Astrocyte (in vitro differentiated cells and primary cell): ENCODE measurements at regions not wholly inside any gene's neighbourhood (a gene's known extent, or its start where the extent isn't known, plus 50 kb on each side); places are given as distances from the start of the nearest gene placed in this dataset.

Experiments
- DNase-seq: peaks from one replicate; pipeline ENCODE4 v3.0.0-alpha.2; 2010; ENCODE audit warnings: low read depth
- FAIRE-seq: peaks from 2 replicates; lab custom pipeline; 2011; peaks lifted over from hg19 to GRCh38; lab: Jason Lieb, UNC
- H2AFZ ChIP-seq: 2 replicates; pipeline ENCODE4 v1.6.0; 2012; ENCODE audit warnings: low read depth, low read length, inconsistent platforms
- H3K27ac ChIP-seq: 2 replicates; pipeline ENCODE4 v1.5.1; 2011; ENCODE audit warnings: low read depth, low read length, inconsistent platforms
- H3K27me3 ChIP-seq: 2 replicates; pipeline ENCODE4 v1.6.0; 2011; ENCODE audit warnings: low read length, inconsistent platforms; ENCODE audit not compliant: insufficient read depth
- H3K36me3 ChIP-seq: 2 replicates; pipeline ENCODE4 v1.5.1; 2011; ENCODE audit warnings: low read length, inconsistent platforms; ENCODE audit not compliant: insufficient read depth
- H3K4me1 ChIP-seq: 2 replicates; pipeline ENCODE4 v1.5.1; 2011; ENCODE audit warnings: low read length, inconsistent platforms; ENCODE audit not compliant: insufficient read depth
- H3K4me2 ChIP-seq: 2 replicates; pipeline ENCODE4 v1.6.0; 2012; ENCODE audit warnings: low read length, inconsistent platforms
- H3K4me3 ChIP-seq: 2 replicates; pipeline ENCODE4 v1.5.1; 2011; ENCODE audit warnings: low read depth, mild to moderate bottlenecking, low read length, inconsistent platforms; ENCODE audit not compliant: insufficient read depth
- H3K79me2 ChIP-seq: 2 replicates; pipeline ENCODE4 v1.6.0; 2012; ENCODE audit warnings: mild to moderate bottlenecking, low read length, inconsistent platforms; ENCODE audit not compliant: insufficient read depth
- H3K9ac ChIP-seq: 2 replicates; pipeline ENCODE4 v1.6.0; 2012; ENCODE audit warnings: mild to moderate bottlenecking, low read length, inconsistent platforms
- H3K9me3 ChIP-seq: 2 replicates; pipeline ENCODE4 v1.5.1; 2012; ENCODE audit warnings: low read depth, mild to moderate bottlenecking, low read length, inconsistent platforms; ENCODE audit not compliant: insufficient read depth
- H4K20me1 ChIP-seq: 2 replicates; pipeline ENCODE4 v1.6.0; 2012; ENCODE audit warnings: low read length, inconsistent platforms; ENCODE audit not compliant: insufficient read depth
- H3K27ac Mint-ChIP-seq: one replicate; pipeline ENCODE4 v1.8.0; 2021; ENCODE audit warnings: mild to moderate bottlenecking, mixed read lengths; ENCODE audit not compliant: unreplicated experiment
- H3K27me3 Mint-ChIP-seq: one replicate; pipeline ENCODE4 v1.8.0; 2021; ENCODE audit warnings: low read depth, mixed read lengths; ENCODE audit not compliant: unreplicated experiment
- H3K36me3 Mint-ChIP-seq: one replicate; pipeline ENCODE4 v1.8.0; 2021; ENCODE audit warnings: low read depth, mixed read lengths; ENCODE audit not compliant: unreplicated experiment
- H3K4me1 Mint-ChIP-seq: one replicate; pipeline ENCODE4 v1.8.0; 2021; ENCODE audit warnings: low read depth, mixed read lengths; ENCODE audit not compliant: unreplicated experiment
- H3K4me3 Mint-ChIP-seq: one replicate; pipeline ENCODE4 v1.8.0; 2021; ENCODE audit warnings: mild to moderate bottlenecking, moderate library complexity, mixed read lengths; ENCODE audit not compliant: unreplicated experiment
- H3K9me3 Mint-ChIP-seq: one replicate; pipeline ENCODE4 v1.8.0; 2021; ENCODE audit warnings: mild to moderate bottlenecking, mixed read lengths; ENCODE audit not compliant: unreplicated experiment
- CTCF ChIP-seq: IDR thresholded peaks from 2 replicates; pipeline ENCODE4 v1.5.1; 2011; ENCODE audit warnings: low read depth, mild to moderate bottlenecking, inconsistent platforms, low read length, moderate library complexity; ENCODE audit not compliant: insufficient read depth
- EZH2 ChIP-seq: IDR thresholded peaks from 2 replicates; pipeline ENCODE4 v1.6.1; 2012; ENCODE audit warnings: mild to moderate bottlenecking, low read length, inconsistent platforms; ENCODE audit not compliant: insufficient read depth

- no peaks in the 10 kb centered on the region for H3K4me1 ChIP-seq
- TF ChIP-seq CTCF (no peak), EZH2 (no peak)
- H3K4me3 ChIP-seq: no peak overlapping the region
- no peak overlapping the region for H3K27ac ChIP-seq
- H3K9ac ChIP-seq: no peak overlapping the region
- FAIRE-seq: no peak
- H3K4me3 Mint-ChIP-seq: no peak overlapping the region
- H3K79me2 ChIP-seq: no peaks in the 10 kb centered on the region
- no peak overlapping the region for H2AFZ ChIP-seq
- no peak overlapping the region for H3K4me2 ChIP-seq
- H3K9me3 ChIP-seq: no peaks in the 10 kb centered on the region
- H3K27me3 ChIP-seq: no peaks in the 10 kb centered on the region
- DNase-seq: no peak
- no peaks in the 10 kb centered on the region for H3K27me3 Mint-ChIP-seq
- H3K27ac Mint-ChIP-seq: peak overlapping the region; percentile 8
- H3K9me3 Mint-ChIP-seq: no peaks in the 10 kb centered on the region
- H3K4me1 Mint-ChIP-seq: peaks cover 27% of the 10 kb centered on the region
- no peaks in the 10 kb centered on the region for H3K36me3 Mint-ChIP-seq
- no peaks in the 10 kb centered on the region for H3K36me3 ChIP-seq
- H4K20me1 ChIP-seq: no peaks in the 10 kb centered on the region
Measured at GRCh38 chr9:592225-592624, 249.3 kb upstream of the DMRT1 start.

GRCh38 chr9:592733-593132 is 248.8 kb upstream of the DMRT1 start:
- Mint-ChIP-seq H3K27me3 (no peaks in the 10 kb centered on the region), H3K36me3 (no peaks in the 10 kb centered on the region), H3K27ac (no peak overlapping the region), H3K4me3 (no peak overlapping the region), H3K4me1 (peaks cover 27% of the 10 kb centered on the region), H3K9me3 (no peaks in the 10 kb centered on the region)
- no peak for TF ChIP-seq CTCF
- TF ChIP-seq EZH2: no peak
- Histone ChIP-seq H3K9me3 (no peaks in the 10 kb centered on the region), H3K36me3 (no peaks in the 10 kb centered on the region), H4K20me1 (no peaks in the 10 kb centered on the region), H3K27me3 (no peaks in the 10 kb centered on the region), H3K4me2 (no peak overlapping the region), H3K4me1 (no peaks in the 10 kb centered on the region), H3K9ac (no peak overlapping the region), H3K27ac (no peak overlapping the region), H3K4me3 (no peak overlapping the region), H3K79me2 (no peaks in the 10 kb centered on the region), H2AFZ (no peak overlapping the region)
- DNase-seq (no peak), FAIRE-seq (no peak)

GRCh38 chr9:593809-594208 is 247.7 kb upstream of the DMRT1 start:
- no peaks in the 10 kb centered on the region for H3K79me2 ChIP-seq
- H3K4me2 ChIP-seq: no peak overlapping the region
- no peak for FAIRE-seq

More at GRCh38 chr9:593809-594208, 247.7 kb upstream of the DMRT1 start:
- Mint-ChIP-seq H3K36me3 (no peaks in the 10 kb centered on the region), H3K4me3 (no peak overlapping the region), H3K4me1 (peaks cover 27% of the 10 kb centered on the region), H3K27me3 (no peaks in the 10 kb centered on the region), H3K27ac (no peak overlapping the region), H3K9me3 (no peaks in the 10 kb centered on the region)
- Histone ChIP-seq H3K27ac (no peak overlapping the region), H3K4me1 (no peaks in the 10 kb centered on the region), H3K36me3 (no peaks in the 10 kb centered on the region), H3K4me3 (no peak overlapping the region), H3K9me3 (no peaks in the 10 kb centered on the region), H3K9ac (no peak overlapping the region), H3K27me3 (no peaks in the 10 kb centered on the region), H4K20me1 (no peaks in the 10 kb centered on the region), H2AFZ (no peak overlapping the region)
- TF ChIP-seq EZH2 (no peak), CTCF (no peak)
- no peak for DNase-seq
